HG02884 (cell line): ENCODE measurements at regions not wholly inside any gene's neighbourhood (a gene's known extent, or its start where the extent isn't known, plus 50 kb on each side); places are given as distances from the start of the nearest gene placed in this dataset.
"Not testable (repeated sequence)": the region's sequence is repeated elsewhere in the genome, so short reads cannot be mapped to it uniquely, and the experiment has no call there.

ENCODE experiments used
- ATAC-seq: cut with Tn5 transposase; IDR thresholded peaks from one replicate; pipeline ENCODE4 v1.9.1; 2021; ENCODE audit warnings: mild to moderate bottlenecking, moderate library complexity; ENCODE audit not compliant: unreplicated experiment

DNA sequence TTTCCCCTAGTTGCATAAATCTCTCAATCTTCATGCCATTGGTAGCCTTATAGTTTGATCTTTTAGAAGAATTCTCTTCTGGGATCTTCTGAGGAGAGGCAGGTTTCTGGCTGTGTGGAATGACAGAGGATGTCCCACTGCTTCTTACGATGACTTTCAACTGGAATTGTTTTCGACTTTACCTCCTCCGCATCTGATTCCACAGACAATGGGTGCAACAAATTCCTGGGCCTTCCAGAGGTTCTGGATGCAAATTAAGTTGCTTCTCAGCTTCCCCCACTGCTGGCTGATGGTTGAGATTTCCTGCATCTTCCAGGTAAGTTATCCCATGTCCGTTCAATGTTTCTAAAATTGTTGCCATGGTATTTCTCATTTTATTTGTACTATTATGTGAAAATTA is 142.3 kb upstream of the TSC22D1 start:
- ATAC-seq, result no peak

DNA sequence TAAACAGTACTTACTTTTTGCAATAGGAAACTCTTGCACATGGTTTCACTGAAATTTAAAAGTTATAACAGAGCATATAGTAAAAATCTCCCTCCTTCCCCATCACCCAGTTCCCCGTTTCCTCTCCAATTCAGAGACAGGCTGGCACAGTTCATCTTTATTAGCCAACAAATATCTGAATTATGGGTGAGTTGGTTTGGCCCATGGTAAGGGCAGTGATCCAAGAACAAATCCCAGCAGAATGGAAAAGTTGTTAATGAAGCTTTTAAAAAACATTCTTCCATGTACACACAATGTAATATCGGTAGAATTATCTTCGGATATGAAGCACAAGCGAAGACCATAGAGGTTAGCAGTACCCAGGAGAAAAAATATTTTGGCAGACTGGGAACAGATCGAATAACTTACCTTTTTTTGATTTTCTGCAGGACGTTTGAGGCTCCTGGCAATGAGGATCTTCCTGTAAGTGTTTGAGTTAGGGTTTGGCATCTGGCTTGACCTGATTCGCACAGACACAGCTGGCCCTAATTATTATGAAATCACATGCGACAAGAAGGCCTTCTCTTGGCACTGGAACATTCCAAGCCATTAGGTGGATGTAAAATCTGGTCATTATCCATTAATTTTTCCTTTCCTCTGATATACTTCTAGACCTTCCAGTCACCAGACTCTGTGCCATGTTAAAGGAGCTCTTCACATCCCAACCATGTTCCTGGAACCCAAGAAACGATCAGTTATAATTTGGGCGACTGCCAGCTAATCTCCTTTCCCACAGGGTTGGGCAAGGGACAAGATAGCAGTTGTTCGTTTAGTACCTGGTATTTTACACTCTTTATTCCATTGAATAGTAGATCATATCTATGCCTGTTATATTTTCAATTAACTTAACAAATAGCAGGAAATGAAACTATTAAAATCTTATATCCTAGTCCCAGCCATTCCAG is 139.4 kb upstream of the TSC22D1 start:
- ATAC-seq, result no peak

DNA sequence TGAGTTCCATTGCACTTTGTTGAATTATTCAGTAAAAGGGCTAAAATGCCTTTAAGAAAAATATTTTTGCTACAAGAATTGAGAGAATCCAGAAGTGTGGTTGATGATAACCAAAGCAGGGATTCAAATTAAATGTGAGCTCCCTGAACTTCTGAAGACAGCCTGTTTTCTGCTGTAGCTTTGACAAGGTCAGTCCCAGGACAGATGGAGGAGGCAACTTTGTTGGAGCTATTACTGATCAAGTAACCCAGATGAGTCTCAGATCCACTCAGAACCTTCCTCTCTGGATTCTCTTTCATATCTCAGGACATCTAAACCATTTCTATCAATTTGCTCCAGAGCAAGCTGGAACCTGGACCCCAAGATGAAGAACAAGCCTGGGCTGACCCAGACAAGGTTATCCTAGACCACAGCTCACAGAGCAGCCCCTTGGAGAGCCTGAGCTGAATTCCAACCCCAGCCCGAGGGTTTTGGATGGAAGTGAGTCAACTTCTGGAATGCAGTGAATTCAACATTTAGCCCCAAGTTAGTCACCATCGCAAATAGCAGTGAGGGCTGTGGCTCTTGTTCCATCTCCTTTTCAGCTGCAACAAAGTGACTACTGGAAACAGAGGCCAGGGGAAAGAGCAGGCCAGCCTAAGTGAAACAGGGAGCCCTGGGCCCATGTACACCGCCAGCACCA is 137.8 kb upstream of the TSC22D1 start:
- no peak for ATAC-seq

- ATAC-seq, result no peak
Measured at GRCh38 chr13:44711706-44712105, 135.6 kb upstream of the TSC22D1 start.

GRCh38 chr13:44710576-44710975 is 134.4 kb upstream of the TSC22D1 start:
- ATAC-seq, result peak; percentile 97

- not testable (repeated sequence) for ATAC-seq
Measured at GRCh38 chr13:44704811-44705210, 128.7 kb upstream of the TSC22D1 start.

- no peak for ATAC-seq
Measured at GRCh38 chr13:44703371-44703770, 127.2 kb upstream of the TSC22D1 start.

GRCh38 chr13:44698066-44698465 is 121.9 kb upstream of the TSC22D1 start:
- ATAC-seq, result no peak

DNA sequence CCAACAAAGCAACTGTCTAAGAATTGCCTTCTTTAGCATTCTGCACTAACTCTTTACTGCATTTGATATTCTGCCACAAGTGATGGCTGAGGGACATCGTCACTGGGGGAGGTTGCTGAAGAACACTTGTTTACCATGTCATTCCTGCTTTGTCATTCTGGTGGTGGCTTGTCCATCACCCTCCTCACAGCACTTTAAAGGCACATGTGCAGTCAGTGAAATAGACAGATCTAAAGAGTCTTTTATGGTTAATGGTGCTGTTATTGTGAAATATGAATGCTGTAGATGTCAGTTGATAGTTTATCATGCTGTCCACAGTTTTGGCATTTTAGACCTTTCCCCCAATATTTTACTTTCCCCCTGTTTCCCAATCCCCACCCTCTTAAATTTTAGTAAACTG is 120.9 kb upstream of the TSC22D1 start:
- no peak for ATAC-seq

DNA sequence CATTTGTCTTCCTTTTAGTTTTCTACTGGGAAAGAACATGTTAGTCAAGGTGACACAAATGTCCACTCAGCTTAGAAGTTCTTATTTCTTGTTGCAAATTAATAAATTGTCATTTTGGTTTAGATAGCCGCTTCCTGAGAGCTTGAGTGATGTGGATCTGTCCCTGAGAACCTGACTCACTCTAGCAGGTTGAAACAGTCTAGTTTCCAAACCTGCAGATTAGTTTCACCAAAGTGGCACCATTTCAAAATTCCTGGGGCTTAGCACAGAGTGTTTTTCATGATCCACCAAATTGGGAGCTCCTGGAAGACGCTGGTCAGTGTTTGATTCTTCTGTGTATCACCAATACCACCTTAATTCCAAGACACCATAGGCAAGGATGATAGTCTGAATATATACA is 119.4 kb upstream of the TSC22D1 start:
- no peak for ATAC-seq

- ATAC-seq, result no peak
Measured at GRCh38 chr13:44694842-44695241, 118.7 kb upstream of the TSC22D1 start.

GRCh38 chr13:44694291-44694690 is 118.2 kb upstream of the TSC22D1 start:
- no peak for ATAC-seq

GRCh38 chr13:44693156-44693764 is 117.1 kb upstream of the TSC22D1 start:
- ATAC-seq, result no peak

DNA sequence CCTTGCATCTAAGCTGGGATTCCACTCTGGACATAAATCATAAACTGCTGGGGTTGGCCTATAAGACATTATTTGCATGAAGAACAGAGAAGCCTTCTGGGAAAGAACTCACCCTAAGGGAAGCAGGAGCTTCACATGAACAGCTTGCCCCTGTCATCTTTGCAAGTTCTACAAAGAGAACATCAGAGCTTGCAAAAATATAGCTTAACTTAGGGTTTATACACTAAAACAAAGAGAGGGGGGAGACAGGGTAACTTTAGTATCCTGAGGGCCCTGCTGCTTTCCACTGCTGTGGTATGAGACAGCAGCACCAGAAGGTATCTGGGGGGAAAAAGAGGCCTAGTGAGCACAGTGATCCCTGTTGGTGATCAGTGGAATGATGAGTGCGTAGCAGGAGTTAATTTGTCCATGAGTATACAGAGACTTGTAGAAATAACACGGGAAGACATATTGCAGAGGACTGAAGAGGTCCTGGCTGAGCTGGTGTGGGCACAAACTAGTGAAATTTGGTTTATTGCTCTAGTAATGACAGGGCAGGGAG is 116.1 kb upstream of the TSC22D1 start:
- ATAC-seq, result no peak

GRCh38 chr13:44690376-44690775 is 114.2 kb upstream of the TSC22D1 start:
- no peak for ATAC-seq

DNA sequence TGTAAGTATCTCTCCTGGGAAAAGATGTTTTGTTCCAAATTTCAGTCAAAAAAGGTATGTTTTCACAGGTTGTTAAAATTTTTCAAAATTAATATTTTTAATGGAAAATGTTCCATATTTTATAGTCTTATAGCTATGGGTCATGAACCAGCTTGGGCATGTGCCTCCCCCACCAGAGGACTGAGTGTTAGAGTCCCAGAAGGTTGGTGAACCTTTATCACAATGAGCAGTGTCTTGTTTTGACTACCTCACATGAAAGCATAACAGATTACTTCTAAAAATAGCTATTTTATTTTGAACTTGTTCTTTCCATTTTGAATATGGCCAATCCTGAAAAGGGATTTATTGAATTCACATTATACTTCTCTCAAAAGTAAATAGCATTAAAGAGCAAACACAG is 112.5 kb upstream of the TSC22D1 start:
- no peak for ATAC-seq

- no peak for ATAC-seq
Measured at GRCh38 chr13:44686531-44686934, 110.4 kb upstream of the TSC22D1 start.

DNA sequence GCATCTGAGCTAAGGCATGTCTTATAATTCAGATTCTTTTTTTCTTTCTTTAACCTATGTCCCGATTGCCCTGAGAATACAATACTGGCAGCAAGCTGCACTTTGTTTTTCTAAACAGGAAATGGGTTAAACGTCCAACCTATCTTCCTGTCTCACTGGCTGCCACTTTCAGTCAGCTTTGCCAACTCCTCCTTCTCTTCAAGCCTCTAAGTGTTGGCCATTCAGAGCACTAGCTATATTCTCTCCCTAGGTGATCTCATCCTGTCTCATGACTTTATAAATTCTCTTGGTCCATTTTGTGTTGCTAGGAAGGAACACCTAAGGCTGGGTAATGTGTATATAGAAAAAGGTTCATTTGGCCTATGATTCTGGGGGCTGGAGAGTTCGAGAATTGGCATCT is 109.5 kb upstream of the TSC22D1 start:
- ATAC-seq, result no peak

GRCh38 chr13:44682416-44682815 is 106.3 kb upstream of the TSC22D1 start:
- ATAC-seq, result not testable (repeated sequence)

DNA sequence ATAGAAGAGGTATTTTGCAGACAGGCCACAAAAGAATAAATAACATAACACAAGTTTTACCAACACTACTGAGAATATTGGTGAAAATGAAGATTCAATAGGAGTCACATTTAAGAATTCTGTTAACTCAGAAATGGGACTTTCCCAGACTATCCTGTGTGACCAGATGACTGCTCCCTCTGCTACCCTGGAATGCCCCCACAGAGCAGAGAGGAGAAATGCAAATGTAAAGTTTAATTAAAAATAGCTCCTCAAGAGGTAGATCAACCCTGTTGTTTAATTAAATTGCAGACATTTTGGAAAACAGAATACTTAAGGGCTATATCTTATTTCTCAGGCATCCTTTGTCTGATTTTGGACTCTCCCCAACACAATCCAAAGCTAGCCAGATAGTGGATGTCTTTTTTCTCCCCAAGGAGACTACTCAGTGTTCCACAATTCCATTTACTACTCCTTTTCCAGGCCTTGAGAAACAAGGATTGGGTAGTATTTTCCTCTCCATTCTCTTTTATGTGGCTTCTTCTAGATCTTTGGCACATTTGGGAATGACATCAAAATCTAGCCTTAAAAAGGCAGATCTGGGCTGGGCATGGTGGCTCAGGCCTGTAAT is 104.7 kb upstream of the TSC22D1 start:
- no peak for ATAC-seq

- no peak for ATAC-seq
Measured at GRCh38 chr13:44679597-44679996, 103.5 kb upstream of the TSC22D1 start.
